Sigmoid colon (tissue), 6 donors: ENCODE measurements at regions not wholly inside any gene's neighbourhood (a gene's known extent, or its start where the extent isn't known, plus 50 kb on each side); places are given as distances from the start of the nearest gene placed in this dataset.

Source experiments
- DNase-seq: peaks from one replicate; pipeline ENCODE4 v3.0.0-alpha.2; 2019
- H3K27ac ChIP-seq, 4 donors: fragments of 200-600 bp; sonication (generic); one replicate each; pipeline ENCODE4 v1.5.1; 2016 to 2019; ENCODE audit warnings: mild to moderate bottlenecking in 1 of 4
- H3K27me3 ChIP-seq, 3 donors: fragments of 200-600 bp; sonication (generic); one replicate each; pipeline ENCODE4 v1.5.1; 2019; ENCODE audit warnings: mild to moderate bottlenecking in 1 of 3
- H3K36me3 ChIP-seq, 4 donors: fragments of 200-600 bp; sonication (generic); one replicate each; pipeline ENCODE4 v1.5.1; 2016 to 2019
- H3K4me1 ChIP-seq, 4 donors: fragments of 200-600 bp; sonication (generic); one replicate each; pipeline ENCODE4 v1.5.1; 2017 to 2019
- H3K4me3 ChIP-seq, 4 donors: fragments of 200-600 bp; sonication (generic); one replicate each; pipeline ENCODE4 v1.5.1; 2017 to 2019; ENCODE audit warnings: mild to moderate bottlenecking in 2 of 4, moderate library complexity in 1 of 4
- H3K9me3 ChIP-seq, 4 donors: fragments of 200-600 bp in 3 of 4; sonication (generic) in 3 of 4; one replicate each; pipeline versions ENCODE4 v1.5.1 to v1.6.1; 2013 to 2019
- EP300 ChIP-seq, 4 donors: sonication (generic); formaldehyde crosslinking; IDR thresholded peaks; one replicate each; pipeline ENCODE4 v1.6.1; 2017; ENCODE audit warnings: antibody characterized with exemption in 4 of 4
- POLR2A ChIP-seq, 2 donors: fragments of 450-650 bp; IDR thresholded peaks; one replicate each; pipeline ENCODE4 v1.6.1; 2016; ENCODE audit warnings: antibody characterized with exemption in 2 of 2, mild to moderate bottlenecking in 2 of 2, moderate library complexity in 2 of 2
- POLR2AphosphoS5 ChIP-seq, 4 donors: sonication (generic); formaldehyde crosslinking; IDR thresholded peaks; one replicate each; pipeline ENCODE4 v1.6.1; 2017; ENCODE audit warnings: antibody characterized with exemption in 4 of 4
- WGBS, 2 donors: extraction: QIAGEN DNeasy Blood & Tissue Kit; methylation state at CpG; one replicate each; pipeline ENCODE4 v1.1.7; 2013; 5-methylcytosine and 5-hydroxymethylcytosine counted together
- intact Hi-C: fragments of 100-400 bp; cut with DNase I; formaldehyde crosslinking; loops from one replicate; pipeline ENCODE4 v1.15.1; 2023
- TF ChIP-seq, protein P1 (sequence below), 4 experiments: fragments of 450-650 bp in 3 of 4; fragments of 200-600 bp in 1 of 4; IDR thresholded peaks; one replicate each; pipeline ENCODE4 v1.5.1; 2016 to 2019; ENCODE audit warnings: antibody characterized with exemption in 4 of 4, mild to moderate bottlenecking in 3 of 4, moderate library complexity in 2 of 4
- donor health status: healthy with polysubstance abuse.
- donor health status: healthy.

DNA sequence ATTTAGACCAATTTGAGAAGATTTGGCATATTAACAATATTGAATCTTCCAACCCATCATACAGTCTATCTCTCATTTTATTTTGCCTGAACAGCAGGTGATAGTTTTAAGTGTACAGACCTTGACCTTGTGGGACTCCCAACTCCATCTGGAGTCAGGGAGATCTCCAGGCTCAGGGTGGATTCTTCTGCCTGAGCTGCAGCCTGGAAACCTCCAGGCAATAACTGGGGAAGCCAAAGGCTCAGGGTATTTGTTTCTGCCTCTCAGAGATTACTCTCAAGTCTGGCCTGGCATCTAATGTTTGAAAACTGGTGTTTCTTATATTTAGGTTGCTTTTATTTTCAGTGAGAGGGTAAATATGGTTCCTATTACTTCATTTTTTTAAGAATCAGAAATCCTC is 102.1 kb upstream of the C1QTNF9B start:
- no peaks in the 10 kb centered on the region for H3K36me3 ChIP-seq
- intact Hi-C loops = no loop called here
- TF ChIP-seq POLR2AphosphoS5 (IDR thresholded peaks at IDR 0.05) = no peak
- TF ChIP-seq, protein P1, sequence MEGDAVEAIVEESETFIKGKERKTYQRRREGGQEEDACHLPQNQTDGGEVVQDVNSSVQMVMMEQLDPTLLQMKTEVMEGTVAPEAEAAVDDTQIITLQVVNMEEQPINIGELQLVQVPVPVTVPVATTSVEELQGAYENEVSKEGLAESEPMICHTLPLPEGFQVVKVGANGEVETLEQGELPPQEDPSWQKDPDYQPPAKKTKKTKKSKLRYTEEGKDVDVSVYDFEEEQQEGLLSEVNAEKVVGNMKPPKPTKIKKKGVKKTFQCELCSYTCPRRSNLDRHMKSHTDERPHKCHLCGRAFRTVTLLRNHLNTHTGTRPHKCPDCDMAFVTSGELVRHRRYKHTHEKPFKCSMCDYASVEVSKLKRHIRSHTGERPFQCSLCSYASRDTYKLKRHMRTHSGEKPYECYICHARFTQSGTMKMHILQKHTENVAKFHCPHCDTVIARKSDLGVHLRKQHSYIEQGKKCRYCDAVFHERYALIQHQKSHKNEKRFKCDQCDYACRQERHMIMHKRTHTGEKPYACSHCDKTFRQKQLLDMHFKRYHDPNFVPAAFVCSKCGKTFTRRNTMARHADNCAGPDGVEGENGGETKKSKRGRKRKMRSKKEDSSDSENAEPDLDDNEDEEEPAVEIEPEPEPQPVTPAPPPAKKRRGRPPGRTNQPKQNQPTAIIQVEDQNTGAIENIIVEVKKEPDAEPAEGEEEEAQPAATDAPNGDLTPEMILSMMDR (IDR thresholded peaks at IDR 0.05) = no peak
- no peak for TF ChIP-seq EP300 (IDR thresholded peaks at IDR 0.05)
- no peak for TF ChIP-seq POLR2A (IDR thresholded peaks at IDR 0.05)
- H3K4me1 ChIP-seq = no peaks in the 10 kb centered on the region
- H3K4me3 ChIP-seq = no peak overlapping the region
- H3K9me3 ChIP-seq = no peaks in the 10 kb centered on the region
- DNase-seq = no peak
- no peak overlapping the region for H3K27ac ChIP-seq
- H3K27me3 ChIP-seq = no peaks in the 10 kb centered on the region

DNA sequence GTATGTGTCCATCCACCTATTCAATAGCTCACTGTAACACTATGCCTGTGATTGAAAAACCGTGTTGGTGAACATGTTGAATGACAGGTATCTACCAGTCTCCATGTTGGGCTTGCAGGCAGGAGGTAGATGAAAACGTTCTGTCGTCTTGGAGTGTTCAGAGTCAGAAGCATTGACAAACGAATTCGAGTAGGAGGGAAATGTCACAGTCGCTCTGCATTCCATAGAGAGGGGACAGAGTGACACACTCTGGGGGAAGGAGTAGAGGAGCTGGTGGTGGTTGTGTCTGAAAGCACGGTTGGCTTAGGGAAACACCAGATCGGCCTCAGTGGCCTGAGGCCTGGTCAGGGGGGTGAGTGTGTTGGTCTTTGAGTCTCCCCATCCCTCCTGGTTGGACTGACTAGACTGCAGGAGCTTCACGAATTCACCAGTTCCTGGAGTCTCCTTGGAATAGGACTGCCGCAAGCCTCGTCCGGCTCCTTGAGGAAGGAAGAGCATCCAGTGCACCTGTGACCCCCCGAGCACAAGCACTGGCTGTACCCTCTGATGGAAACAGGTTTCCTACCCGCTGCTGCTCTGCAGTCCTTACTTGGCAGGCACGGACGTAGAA is 105.0 kb upstream of the C1QTNF9B start:
- H3K4me3 ChIP-seq = no peak overlapping the region
- DNase-seq = no peak
- intact Hi-C loops = no loop called here
- H3K36me3 ChIP-seq = no peaks in the 10 kb centered on the region
- H3K27ac ChIP-seq = no peak overlapping the region
- no peaks in the 10 kb centered on the region for H3K27me3 ChIP-seq
- peaks cover 0 to 7% (median 6%) of the 10 kb centered on the region in 4 donors for H3K4me1 ChIP-seq
- 93 to 95% methylated on average over 16 of the region's 16 CpGs for WGBS, 2 donors
- TF ChIP-seq EP300 (IDR thresholded peaks at IDR 0.05) (no peak), POLR2A (IDR thresholded peaks at IDR 0.05) (no peak), POLR2AphosphoS5 (IDR thresholded peaks at IDR 0.05) (no peak)
- TF ChIP-seq, protein P1 (IDR thresholded peaks at IDR 0.05) = no peak
- H3K9me3 ChIP-seq = no peaks in the 10 kb centered on the region

DNA sequence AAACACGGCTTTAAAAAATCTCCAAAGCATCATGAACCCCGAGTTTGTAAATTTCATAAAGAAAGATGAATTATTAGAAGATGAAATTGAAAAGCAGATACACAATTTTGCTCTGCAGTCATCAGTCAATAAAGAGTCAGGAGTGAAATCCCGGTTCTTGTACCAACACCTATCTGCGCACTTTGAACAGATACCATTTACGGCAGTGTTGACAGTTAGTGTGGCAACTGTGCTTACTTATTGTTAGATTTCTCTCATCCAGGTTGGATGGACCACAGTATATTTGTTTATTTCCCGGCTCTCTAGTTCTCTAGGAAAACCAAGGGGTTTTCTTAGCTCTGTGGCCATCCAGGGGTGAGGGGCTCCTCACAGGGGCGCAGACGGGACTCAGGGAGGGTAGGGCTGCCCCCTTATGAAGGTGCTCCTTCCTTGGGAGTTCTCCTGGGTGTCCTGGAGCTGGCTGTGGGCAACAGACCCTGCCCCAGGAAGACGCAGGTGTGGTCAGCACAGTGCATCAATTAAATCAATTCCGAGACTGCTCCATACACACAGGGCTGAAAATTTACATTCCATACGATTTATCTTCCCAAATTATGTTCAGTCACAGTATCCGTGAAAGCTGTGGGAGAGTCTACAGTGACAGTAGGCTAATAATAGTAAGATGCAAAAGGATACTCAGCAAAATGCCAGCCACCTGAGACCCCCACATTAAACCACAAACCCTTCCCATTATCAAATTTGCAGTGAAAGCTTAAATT is 107.0 kb upstream of the C1QTNF9B start:
- no peaks in the 10 kb centered on the region for H3K36me3 ChIP-seq
- no peak overlapping the region for H3K4me3 ChIP-seq
- intact Hi-C loops = no loop called here
- peaks cover 0 to 7% (median 6%) of the 10 kb centered on the region in 4 donors for H3K4me1 ChIP-seq
- TF ChIP-seq POLR2A (IDR thresholded peaks at IDR 0.05) (no peak), EP300 (IDR thresholded peaks at IDR 0.05) (no peak), POLR2AphosphoS5 (IDR thresholded peaks at IDR 0.05) (no peak)
- TF ChIP-seq, protein P1 (IDR thresholded peaks at IDR 0.05) = no peak
- H3K9me3 ChIP-seq = no peaks in the 10 kb centered on the region
- no peak for DNase-seq
- H3K27ac ChIP-seq = no peak overlapping the region
- 69 to 88% methylated on average over 12 of the region's 12 CpGs for WGBS, 2 donors
- H3K27me3 ChIP-seq = no peaks in the 10 kb centered on the region

DNA sequence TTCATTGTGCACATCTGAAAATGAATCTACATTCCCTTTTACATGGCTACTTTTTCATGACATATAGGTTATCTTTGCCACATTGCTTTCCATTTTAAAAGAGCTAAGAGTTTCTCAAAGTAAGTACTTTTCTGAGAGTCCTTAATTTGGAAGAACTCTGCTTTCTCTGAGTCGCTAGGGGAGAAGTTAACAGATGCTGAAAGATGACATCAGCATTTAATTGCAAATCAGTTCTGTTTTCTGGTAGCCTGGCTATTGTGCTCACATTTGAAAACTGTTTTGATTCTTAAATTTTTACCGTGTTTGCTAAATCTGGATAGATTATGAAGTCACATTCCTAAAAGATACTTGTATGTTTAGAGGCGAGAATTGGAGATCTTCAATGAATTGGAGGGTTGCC is 107.7 kb upstream of the C1QTNF9B start:
- Histone ChIP-seq H3K4me3 (no peak overlapping the region), H3K27me3 (no peaks in the 10 kb centered on the region), H3K36me3 (no peaks in the 10 kb centered on the region), H3K4me1 (peaks cover 0 to 7% (median 6%) of the 10 kb centered on the region in 4 donors), H3K27ac (no peak overlapping the region), H3K9me3 (no peaks in the 10 kb centered on the region)
- intact Hi-C loops = no loop called here
- 73 to 76% methylated on average over 3 of the region's 3 CpGs for WGBS, 2 donors
- DNase-seq = no peak
- TF ChIP-seq EP300 (IDR thresholded peaks at IDR 0.05) (no peak), POLR2A (IDR thresholded peaks at IDR 0.05) (no peak), POLR2AphosphoS5 (IDR thresholded peaks at IDR 0.05) (no peak)
- TF ChIP-seq, protein P1 (IDR thresholded peaks at IDR 0.05) = no peak
